ENCODE measurements at regions not wholly inside any gene's neighbourhood (a gene's known extent, or its start where the extent isn't known, plus 50 kb on each side); places are given as distances from the start of the nearest gene placed in this dataset.

DNA sequence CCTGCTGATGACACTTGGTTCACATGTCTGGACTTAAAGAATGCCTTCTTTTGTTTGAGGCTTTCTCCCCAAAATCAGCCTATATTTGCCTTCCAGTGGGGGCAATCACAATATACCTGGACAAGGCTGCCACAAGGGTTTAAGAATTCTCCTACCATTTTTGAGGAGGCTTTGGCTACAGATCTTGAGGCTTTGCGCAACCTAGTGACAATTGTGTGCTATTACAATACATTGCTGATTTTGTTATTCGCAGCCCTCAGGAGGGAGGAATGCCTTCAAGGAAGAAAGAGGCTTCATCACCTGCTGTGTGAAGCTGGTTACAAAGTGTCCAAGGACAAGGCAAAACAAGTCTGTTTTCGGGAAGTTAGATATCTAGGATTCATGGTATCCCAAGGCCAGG, 50.8 kb upstream of the OR4C15 start:
- TF ChIP-seq POLR2A (IDR thresholded peaks at IDR 0.05; ENCODE audit: extremely low read depth, insufficient read length) = no peak
- TF ChIP-seq, protein P1, sequence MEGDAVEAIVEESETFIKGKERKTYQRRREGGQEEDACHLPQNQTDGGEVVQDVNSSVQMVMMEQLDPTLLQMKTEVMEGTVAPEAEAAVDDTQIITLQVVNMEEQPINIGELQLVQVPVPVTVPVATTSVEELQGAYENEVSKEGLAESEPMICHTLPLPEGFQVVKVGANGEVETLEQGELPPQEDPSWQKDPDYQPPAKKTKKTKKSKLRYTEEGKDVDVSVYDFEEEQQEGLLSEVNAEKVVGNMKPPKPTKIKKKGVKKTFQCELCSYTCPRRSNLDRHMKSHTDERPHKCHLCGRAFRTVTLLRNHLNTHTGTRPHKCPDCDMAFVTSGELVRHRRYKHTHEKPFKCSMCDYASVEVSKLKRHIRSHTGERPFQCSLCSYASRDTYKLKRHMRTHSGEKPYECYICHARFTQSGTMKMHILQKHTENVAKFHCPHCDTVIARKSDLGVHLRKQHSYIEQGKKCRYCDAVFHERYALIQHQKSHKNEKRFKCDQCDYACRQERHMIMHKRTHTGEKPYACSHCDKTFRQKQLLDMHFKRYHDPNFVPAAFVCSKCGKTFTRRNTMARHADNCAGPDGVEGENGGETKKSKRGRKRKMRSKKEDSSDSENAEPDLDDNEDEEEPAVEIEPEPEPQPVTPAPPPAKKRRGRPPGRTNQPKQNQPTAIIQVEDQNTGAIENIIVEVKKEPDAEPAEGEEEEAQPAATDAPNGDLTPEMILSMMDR (IDR thresholded peaks at IDR 0.05; ENCODE audit: low read depth, low read length) = peak; percentile 16
- TF ChIP-seq, protein P2, sequence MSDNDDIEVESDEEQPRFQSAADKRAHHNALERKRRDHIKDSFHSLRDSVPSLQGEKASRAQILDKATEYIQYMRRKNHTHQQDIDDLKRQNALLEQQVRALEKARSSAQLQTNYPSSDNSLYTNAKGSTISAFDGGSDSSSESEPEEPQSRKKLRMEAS (IDR thresholded peaks at IDR 0.05; ENCODE audit: low read depth, low read length) = no peak
